HEK293 (cell line): ENCODE measurements at regions not wholly inside any gene's neighbourhood (a gene's known extent, or its start where the extent isn't known, plus 50 kb on each side); places are given as distances from the start of the nearest gene placed in this dataset.

Experiments
- ZNF292 ChIP-seq: fragments of 450-650 bp; formaldehyde crosslinking; IDR thresholded peaks from 2 replicates; pipeline ENCODE4 v1.5.1; 2016; ENCODE audit warnings: low read depth, missing biosample characterization, missing genetic modification characterization, borderline replicate concordance
- TF ChIP-seq, protein P1 (sequence below): fragments of 450-650 bp; formaldehyde crosslinking; IDR thresholded peaks from 2 replicates; pipeline ENCODE4 v1.5.1; 2016; ENCODE audit warnings: missing biosample characterization, missing genetic modification characterization

DNA sequence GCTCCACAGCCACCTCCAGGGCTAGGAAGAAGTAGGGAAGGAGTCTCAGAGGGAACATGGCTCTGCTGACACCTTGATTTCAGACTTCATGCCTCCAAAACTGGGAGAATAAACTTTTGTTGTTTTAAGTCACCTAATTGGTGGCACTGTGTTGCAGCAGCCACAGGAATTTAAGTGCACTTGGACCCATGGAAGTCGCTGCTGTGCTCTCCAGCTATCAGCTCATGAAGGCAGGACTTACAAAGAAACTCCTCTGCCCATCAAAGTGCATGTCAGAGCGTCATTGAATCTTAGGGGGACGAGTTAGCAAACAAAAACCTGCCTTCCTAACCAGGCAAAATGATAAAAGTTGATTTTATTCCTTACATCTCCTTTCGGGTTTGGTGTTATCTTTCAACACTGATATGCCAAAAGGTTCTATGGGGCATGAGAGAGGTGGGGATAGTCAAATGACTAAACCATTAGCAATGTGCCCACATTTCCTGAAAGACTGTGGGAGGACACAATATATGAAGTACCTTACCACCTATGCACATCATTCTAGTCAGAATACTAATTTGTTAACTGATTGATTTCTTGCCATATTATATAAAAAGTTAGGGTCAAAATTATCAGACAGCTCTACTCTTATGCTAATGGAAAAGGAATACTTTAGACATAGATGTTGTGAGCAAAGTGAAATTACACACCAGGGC, 235.8 kb upstream of the TNP1 start:
- TF ChIP-seq ZNF292 (tag by site-specific recombination): no peak
- TF ChIP-seq, protein P1, sequence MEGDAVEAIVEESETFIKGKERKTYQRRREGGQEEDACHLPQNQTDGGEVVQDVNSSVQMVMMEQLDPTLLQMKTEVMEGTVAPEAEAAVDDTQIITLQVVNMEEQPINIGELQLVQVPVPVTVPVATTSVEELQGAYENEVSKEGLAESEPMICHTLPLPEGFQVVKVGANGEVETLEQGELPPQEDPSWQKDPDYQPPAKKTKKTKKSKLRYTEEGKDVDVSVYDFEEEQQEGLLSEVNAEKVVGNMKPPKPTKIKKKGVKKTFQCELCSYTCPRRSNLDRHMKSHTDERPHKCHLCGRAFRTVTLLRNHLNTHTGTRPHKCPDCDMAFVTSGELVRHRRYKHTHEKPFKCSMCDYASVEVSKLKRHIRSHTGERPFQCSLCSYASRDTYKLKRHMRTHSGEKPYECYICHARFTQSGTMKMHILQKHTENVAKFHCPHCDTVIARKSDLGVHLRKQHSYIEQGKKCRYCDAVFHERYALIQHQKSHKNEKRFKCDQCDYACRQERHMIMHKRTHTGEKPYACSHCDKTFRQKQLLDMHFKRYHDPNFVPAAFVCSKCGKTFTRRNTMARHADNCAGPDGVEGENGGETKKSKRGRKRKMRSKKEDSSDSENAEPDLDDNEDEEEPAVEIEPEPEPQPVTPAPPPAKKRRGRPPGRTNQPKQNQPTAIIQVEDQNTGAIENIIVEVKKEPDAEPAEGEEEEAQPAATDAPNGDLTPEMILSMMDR: no peak
